ENCODE measurements at regions not wholly inside any gene's neighbourhood (a gene's known extent, or its start where the extent isn't known, plus 50 kb on each side); places are given as distances from the start of the nearest gene placed in this dataset.

- no peak for DNase-seq
Observed at GRCh38 chr2:134154246-134154645, 99.6 kb upstream of the MGAT5 start.

- no peak for DNase-seq
Observed at GRCh38 chr2:134155134-134155533, 98.7 kb upstream of the MGAT5 start.

DNA sequence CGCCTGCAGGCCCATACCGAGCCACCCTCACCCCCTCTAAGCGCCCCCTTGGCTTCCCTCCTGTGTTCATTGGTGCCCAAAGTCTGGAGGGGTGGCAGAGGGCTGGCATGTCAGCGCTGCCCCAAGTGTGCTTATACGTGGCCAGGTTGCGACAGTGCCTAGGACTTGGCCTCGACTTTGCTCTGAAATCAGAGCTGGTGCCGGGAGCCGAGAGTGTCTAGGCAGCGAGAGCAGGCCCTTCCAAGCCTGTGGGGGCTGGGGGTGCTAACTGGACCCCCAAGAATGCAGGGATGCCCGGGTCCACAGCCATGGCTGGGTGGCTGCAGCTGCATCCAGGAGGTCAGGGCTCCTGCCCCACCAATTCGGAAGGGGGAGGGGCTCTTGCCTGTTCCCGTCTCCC, 95.6 kb upstream of the MGAT5 start:
- no peak for DNase-seq

GRCh38 chr2:134161170-134161547, 92.7 kb upstream of the MGAT5 start:
- DNase-seq: no peak

DNA sequence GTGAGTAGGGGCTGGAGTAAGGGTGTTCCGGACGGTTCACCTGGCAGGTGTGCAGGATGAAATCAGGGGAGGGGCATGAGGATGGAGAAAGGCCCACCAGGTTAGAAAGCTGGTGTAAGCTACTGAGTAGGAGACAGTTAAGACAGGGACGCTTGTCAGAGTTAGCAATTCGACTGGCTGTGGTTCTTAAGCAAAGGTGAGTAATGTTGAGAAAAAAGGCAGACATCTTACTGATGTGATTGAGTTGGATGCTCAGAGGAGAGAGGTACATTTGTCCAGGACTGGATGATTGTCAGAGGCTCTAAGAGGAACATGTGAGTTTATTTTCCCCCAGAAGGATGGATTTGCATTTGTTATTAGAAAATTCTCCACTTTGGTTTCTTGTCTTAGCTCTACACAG, 90.5 kb upstream of the MGAT5 start:
- no peak for DNase-seq

DNA sequence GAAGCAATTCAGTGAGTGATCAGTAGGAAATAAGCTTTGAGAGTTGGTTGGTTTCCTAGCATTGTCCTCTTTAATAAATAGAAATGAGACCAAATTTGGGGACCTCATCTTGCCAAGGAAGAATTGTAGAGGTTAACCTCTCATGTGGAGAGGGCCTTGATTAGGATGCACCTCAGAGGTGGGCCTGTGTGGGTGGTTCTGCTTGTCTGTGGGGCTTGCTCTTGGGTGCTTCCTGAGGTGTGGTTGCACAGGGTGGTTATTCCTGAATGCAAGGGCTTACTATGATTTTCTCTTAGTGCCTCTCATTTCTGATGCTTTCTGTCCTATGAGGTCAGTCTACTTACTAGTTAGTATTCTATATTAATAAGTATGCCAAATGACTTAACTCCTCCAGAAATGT, 89.6 kb upstream of the MGAT5 start:
- no peak for DNase-seq

DNA sequence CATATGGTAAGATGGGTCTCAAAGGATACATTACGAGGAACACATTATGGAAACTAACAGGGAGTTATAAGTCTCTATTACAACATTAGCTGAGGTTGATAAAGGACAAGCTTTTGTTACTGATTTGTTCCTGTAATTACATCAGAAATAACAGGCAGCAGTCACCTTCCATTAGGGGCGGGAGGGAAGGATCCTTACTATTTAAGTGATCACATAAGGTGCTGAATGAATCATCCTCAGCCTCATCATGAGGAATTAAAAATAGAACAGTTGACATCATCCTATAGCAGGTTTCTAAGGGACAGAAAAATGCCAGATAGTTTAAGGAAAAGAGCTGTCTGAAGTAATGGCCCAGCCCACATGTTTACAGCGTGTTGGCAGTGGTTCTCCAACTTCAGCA, 86.9 kb upstream of the MGAT5 start:
- DNase-seq: no peak

DNA sequence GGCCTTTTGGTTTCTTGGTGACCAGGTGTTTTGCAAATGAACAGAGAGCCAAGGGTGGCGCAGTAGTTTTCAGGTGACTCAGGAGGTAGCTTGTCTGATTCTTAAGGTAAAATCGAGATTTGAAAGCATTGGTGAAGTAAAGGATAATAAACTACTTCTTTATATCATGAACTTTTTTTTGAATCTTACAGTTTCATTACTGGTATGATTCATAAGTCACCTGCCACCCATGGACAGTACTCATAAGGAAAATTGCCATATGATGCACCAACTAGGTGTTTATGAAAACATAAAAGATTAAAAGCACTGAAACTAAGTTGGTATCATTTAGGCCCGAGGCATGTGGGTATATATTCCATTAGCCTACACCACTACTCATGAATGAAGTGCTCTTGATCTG, 84.1 kb upstream of the MGAT5 start:
- no peak for DNase-seq

GRCh38 chr2:134170294-134170693, 83.6 kb upstream of the MGAT5 start:
- no peak for DNase-seq

DNA sequence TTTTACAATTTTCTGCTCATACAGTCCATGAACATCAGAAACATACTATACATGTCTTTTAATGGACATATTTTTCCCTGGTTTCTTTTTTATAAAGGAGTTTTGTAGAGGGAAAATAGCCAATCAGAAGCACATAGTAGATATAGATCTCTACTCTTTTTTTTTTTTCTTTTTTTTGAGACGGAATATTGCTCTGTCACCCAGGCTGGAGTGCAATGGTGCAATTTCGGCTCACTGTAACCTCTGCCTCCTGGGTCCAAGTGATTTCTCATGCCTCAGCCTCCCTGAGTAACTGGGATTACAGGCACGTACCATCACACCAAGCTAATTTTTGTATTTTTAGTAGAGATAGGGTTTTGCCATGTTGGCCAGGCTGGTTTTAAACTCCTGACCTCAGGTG, 83.2 kb upstream of the MGAT5 start:
- DNase-seq: no peak

DNA sequence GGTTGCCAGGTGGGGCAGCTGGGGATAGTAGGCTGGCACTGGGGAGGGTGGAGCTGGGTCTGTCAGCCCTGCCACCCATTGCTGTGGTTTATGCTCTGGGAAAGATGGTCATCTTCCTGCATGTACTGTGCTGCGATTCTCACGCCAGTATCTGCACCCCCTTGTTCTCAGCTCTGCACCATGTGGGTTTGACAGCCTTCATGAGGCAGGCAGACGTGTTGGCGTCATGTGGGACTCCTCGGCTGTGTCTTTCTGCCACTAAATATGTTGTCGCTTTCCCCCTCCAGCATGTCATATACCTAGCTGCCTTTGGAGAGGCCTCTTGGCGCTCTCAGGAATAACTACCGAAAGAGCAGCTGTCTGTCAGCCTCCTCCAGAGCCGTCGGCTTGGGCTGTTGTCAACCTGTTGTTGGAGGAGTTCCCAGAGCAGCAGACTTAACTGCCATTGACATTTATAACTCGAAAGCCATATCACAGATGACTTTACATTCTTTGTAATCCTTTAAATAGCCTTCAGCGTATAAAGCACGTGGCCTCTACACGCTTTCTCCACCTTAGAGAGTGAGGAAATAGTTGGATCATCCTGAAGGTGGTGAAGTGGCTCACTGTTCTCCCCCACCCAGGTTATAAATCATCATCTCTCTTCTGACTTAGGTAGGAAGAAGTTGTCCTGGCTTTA, 80.4 kb upstream of the MGAT5 start:
- DNase-seq: no peak

GRCh38 chr2:134174711-134175110, 79.2 kb upstream of the MGAT5 start:
- no peak for DNase-seq

- no peak for DNase-seq
Observed at GRCh38 chr2:134175834-134176233, 78.0 kb upstream of the MGAT5 start.

DNA sequence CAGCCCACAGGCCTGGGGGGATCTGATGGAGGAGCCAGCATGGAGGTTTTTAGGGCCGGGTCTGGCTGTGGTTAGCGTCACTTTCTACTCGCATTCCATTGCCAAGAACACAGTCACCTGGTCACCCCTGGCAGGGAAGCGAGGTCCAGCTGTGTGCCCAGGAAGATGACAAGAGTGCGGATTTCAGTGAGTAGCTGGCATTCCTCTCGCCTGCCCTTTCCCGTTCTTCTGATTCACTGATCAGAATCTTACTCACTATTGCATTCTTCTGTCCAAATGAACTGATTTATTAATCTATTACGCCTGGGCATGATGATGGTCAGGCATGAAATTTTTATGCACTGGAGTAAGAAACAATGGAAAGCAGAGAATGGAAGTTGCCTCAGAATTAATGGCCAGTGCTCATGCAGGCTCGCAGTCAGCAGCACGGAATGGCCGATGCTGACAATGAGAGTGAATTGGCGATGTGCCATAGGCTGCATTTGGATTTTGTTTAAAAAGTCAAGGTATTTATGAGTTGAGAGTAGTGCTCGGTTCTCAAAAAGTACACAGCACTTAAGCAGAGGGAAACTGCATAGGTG, 76.4 kb upstream of the MGAT5 start:
- no peak for DNase-seq

GRCh38 chr2:134178138-134178877, 75.6 kb upstream of the MGAT5 start:
- no peak for DNase-seq

DNA sequence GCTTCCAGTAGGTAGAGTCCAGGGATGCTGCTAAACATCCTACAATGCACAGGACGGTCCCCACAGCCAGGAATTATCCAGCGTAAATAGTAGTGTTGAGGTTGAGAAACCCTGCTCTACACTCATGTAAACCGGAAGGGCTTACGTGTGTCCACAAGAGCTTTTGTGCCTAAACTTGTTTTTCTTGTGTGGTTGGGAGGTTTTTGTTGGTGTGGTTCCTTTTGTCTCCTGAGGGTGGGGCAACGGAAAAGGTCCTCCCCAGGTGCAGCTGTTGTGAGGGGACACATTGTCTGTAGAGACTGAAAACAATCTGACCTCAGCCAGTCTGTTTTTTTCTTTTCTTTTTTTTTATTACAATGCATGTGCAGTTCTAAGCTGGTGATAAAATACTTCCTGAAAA, 72.7 kb upstream of the MGAT5 start:
- no peak for DNase-seq

- no peak for DNase-seq
Observed at GRCh38 chr2:134183679-134184078, 70.2 kb upstream of the MGAT5 start.

- DNase-seq: no peak
Observed at GRCh38 chr2:134185639-134186038, 68.2 kb upstream of the MGAT5 start.

DNA sequence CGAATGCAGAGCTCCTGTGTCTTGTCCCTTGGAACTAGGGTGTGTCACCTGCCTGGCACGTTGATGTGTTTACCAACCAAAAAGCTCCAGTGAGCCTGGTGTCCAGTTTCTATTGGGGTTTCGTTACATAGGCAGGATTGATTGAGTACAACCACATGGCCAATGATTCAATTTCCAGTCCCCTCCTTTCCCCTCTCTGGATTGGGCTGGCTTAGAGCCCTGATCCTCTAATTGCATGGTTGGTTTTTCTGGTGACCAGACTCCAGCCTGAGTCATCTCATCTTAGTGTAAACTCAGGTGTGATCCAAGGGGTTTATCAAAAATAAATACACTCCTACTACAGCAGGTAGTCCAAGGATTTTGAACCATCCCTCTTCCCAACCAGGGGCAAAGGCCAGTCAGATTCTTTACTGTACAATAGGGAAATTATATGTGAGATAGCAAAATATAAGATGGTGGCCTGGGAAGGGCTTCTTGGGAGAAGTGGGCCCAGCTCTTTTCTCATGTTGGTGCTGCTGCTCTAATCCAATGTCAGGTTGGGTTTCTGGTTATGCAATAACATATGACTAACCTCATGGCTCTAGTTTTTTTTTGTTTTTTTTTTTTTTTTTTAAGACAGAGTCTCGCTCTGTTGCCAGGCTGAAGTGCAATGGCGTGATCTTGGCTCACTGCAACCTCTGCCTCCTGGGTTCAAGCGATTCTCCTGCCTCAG, 64.7 kb upstream of the MGAT5 start:
- no peak for DNase-seq

- no peak for DNase-seq
Observed at GRCh38 chr2:134190062-134190806, 63.6 kb upstream of the MGAT5 start.

DNA sequence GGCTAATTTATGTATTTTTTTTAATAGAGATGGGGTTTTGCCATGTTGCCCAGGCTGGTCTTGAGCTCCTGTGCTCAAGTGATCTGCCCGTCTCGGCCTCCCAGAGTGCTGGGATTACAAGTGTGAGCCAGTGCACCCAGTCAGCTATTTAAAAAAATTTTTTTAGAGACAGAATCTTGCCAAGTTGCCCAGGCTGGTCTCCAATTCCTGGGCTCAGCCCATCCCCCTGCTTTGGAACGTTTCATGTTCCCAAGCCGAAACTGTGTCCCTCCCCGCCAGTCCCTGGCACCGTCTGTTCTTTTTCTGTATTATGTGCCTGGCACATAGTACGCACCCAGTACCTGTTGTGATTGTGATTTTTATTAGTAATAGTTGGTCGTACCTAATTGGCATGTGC, 63.1 kb upstream of the MGAT5 start:
- no peak for DNase-seq

DNA sequence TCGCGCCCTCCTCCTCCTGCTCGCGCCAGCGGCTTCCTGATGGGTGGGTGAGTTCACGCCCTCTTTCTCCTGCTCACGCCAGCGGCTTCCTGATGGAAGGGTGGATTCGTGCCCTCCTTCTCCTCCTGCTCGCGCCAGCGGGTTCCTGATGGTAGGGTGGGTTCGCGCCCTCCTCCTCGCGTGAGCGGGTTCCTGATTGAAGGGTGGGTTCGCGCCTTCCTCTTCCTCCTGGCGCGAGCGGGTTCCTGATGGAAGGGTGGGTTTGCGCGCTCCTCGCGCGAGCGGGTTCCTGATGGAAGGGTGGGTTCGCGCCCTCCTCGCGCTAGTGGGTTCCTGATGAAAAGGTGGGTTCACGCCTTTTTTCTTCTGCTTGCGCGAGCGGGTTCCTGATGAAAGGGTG, 62.0 kb upstream of the MGAT5 start:
- no peak for DNase-seq

DNA sequence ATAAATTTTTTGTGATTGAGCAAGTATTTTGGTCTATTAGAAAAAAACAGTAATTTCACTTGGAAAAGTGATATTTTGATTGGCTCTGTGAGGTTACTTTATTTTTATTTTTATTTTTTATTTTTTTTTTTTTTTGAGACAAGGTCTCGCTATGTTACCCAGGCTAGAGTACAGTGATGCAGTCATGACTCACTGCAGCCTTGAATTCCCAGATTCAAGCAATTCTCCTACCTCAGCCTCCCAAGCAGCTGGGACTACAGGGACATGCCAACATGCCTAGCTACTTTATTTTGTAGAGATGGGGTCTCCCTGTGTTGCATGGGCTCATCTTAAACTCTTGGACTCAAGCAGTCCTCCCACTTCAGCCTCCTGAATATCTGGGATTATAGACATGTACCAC, 60.9 kb upstream of the MGAT5 start:
- DNase-seq: no peak
